ENCODE measurements at regions not wholly inside any gene's neighbourhood (a gene's known extent, or its start where the extent isn't known, plus 50 kb on each side); places are given as distances from the start of the nearest gene placed in this dataset.

DNA sequence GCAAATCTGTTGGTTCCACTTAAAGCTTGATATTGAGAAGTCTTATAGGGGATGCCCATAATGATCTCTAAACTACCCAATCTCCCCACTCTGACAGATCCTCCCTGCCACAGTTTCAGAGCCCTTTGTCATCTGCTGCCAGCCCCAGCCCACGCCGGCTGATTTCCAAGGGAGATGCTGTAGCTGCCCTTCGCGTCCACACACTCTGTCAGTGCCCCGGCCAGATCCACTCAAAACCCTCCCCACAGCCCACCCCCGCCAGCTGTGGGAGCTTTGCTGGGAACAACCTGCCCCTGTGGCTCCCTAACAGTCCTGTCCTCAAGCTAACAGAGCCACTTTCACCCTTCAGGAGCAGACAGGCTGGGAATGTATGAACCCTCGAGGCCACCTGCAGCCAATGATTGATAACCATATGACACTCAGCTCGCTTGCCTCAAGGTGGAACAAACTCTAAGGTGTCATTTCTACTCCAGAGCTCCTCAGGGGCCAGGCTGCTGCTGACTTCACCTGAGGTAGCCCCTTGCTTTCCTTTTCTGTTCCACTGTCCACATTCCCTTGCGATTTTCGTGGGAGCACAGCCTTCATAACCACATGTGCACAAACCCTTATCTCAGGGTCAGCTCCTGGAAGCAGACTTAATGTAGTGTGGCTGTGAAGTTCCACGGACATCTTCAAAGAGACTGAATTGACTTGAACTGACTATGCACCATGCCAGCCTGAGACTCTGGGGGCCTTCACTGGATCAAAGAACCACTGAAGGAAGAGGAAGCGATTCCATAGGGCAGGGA lies 92.6 kb upstream of the LGALSL start:
- TF ChIP-seq, protein P1, sequence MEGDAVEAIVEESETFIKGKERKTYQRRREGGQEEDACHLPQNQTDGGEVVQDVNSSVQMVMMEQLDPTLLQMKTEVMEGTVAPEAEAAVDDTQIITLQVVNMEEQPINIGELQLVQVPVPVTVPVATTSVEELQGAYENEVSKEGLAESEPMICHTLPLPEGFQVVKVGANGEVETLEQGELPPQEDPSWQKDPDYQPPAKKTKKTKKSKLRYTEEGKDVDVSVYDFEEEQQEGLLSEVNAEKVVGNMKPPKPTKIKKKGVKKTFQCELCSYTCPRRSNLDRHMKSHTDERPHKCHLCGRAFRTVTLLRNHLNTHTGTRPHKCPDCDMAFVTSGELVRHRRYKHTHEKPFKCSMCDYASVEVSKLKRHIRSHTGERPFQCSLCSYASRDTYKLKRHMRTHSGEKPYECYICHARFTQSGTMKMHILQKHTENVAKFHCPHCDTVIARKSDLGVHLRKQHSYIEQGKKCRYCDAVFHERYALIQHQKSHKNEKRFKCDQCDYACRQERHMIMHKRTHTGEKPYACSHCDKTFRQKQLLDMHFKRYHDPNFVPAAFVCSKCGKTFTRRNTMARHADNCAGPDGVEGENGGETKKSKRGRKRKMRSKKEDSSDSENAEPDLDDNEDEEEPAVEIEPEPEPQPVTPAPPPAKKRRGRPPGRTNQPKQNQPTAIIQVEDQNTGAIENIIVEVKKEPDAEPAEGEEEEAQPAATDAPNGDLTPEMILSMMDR (IDR thresholded peaks at IDR 0.05) = no peak
- no peak for TF ChIP-seq POLR2A (IDR thresholded peaks at IDR 0.05)
